Fibroblast of skin of right quadriceps (primary cell): ENCODE measurements at regions not wholly inside any gene's neighbourhood (a gene's known extent, or its start where the extent isn't known, plus 50 kb on each side); places are given as distances from the start of the nearest gene placed in this dataset.
"Not testable (repeated sequence)": the region's sequence is repeated elsewhere in the genome, so short reads cannot be mapped to it uniquely, and the experiment has no call there.

Source experiments
- DNase-seq: peaks from one replicate; pipeline ENCODE4 v3.0.0-alpha.2; 2013

- DNase-seq = no peak
These were observed 83.2 kb upstream of the TNRC6B start for GRCh38 chr22:40094485-40094884.

- not testable (repeated sequence) for DNase-seq
These were observed 77.8 kb upstream of the TNRC6B start for GRCh38 chr22:40099887-40100286.

GRCh38 chr22:40105755-40106154 lies 72.0 kb upstream of the TNRC6B start:
- DNase-seq = no peak

GRCh38 chr22:40107244-40107643 lies 70.5 kb upstream of the TNRC6B start:
- no peak for DNase-seq

GRCh38 chr22:40107851-40108378 lies 69.8 kb upstream of the TNRC6B start:
- DNase-seq = peak; percentile 32

GRCh38 chr22:40108396-40108795 lies 69.3 kb upstream of the TNRC6B start:
- DNase-seq = no peak

GRCh38 chr22:40108926-40109325 lies 68.8 kb upstream of the TNRC6B start:
- not testable (repeated sequence) for DNase-seq

GRCh38 chr22:40111451-40111850 lies 66.3 kb upstream of the TNRC6B start:
- no peak for DNase-seq

GRCh38 chr22:40112595-40112994 lies 65.1 kb upstream of the TNRC6B start:
- no peak for DNase-seq

GRCh38 chr22:40113696-40114095 lies 64.0 kb upstream of the TNRC6B start:
- no peak for DNase-seq

- DNase-seq = no peak
These were observed 63.3 kb upstream of the TNRC6B start for GRCh38 chr22:40114411-40114810.

GRCh38 chr22:40116496-40117200 lies 61.1 kb upstream of the TNRC6B start:
- DNase-seq = no peak

- no peak for DNase-seq
These were observed 58.7 kb upstream of the TNRC6B start for GRCh38 chr22:40118979-40119378.

GRCh38 chr22:40120848-40121247 lies 56.9 kb upstream of the TNRC6B start:
- DNase-seq = no peak

GRCh38 chr22:40121461-40121860 lies 56.3 kb upstream of the TNRC6B start:
- no peak for DNase-seq

- DNase-seq = no peak
These were observed 54.9 kb upstream of the TNRC6B start for GRCh38 chr22:40122792-40123191.

- DNase-seq = no peak
These were observed 54.3 kb upstream of the TNRC6B start for GRCh38 chr22:40123387-40123786.
